Loucy (cell line): ENCODE measurements at regions not wholly inside any gene's neighbourhood (a gene's known extent, or its start where the extent isn't known, plus 50 kb on each side); places are given as distances from the start of the nearest gene placed in this dataset.

ENCODE experiments used
- H2AFZ ChIP-seq: fragments of 200-600 bp; sonication (generic); 2 replicates; pipeline ENCODE4 v1.6.0; 2016; ENCODE audit warnings: antibody characterized with exemption, mild to moderate bottlenecking, low read length, moderate library complexity
- H3F3A ChIP-seq: fragments of 200-600 bp; 2 replicates; pipeline ENCODE4 v1.6.0; 2016; ENCODE audit warnings: antibody characterized with exemption, low read depth, mild to moderate bottlenecking
- H3K27me3 ChIP-seq: fragments of 200-600 bp; sonication (generic); 2 replicates; pipeline ENCODE4 v1.6.1; 2014; ENCODE audit warnings: low read length, mild to moderate bottlenecking; ENCODE audit not compliant: insufficient read depth, poor library complexity, severe bottlenecking
- H3K36me3 ChIP-seq: fragments of 200-600 bp; sonication (generic); 2 replicates; pipeline ENCODE4 v1.6.1; 2016; ENCODE audit warnings: low read length; ENCODE audit not compliant: insufficient read depth
- H3K4me1 ChIP-seq: fragments of 200-600 bp; sonication (generic); 2 replicates; pipeline ENCODE4 v1.5.1; 2014; ENCODE audit warnings: low read length, mild to moderate bottlenecking; ENCODE audit not compliant: insufficient read depth, poor library complexity, severe bottlenecking
- H3K4me2 ChIP-seq: fragments of 200-600 bp; sonication (generic); 2 replicates; pipeline ENCODE4 v1.6.0; 2014; ENCODE audit warnings: antibody characterized with exemption, low read length, low read depth, mild to moderate bottlenecking; ENCODE audit not compliant: poor library complexity, severe bottlenecking
- H3K4me3 ChIP-seq: fragments of 200-600 bp; sonication (generic); 2 replicates; pipeline ENCODE4 v1.5.1; 2014; ENCODE audit warnings: low read length, mild to moderate bottlenecking, mixed read lengths; ENCODE audit not compliant: poor library complexity, severe bottlenecking
- H3K79me2 ChIP-seq: fragments of 200-600 bp; sonication (generic); 2 replicates; pipeline ENCODE4 v1.6.1; 2014; ENCODE audit warnings: low read length; ENCODE audit not compliant: insufficient read depth
- H3K9ac ChIP-seq: fragments of 200-600 bp; sonication (generic); 2 replicates; pipeline ENCODE4 v1.6.0; 2014; ENCODE audit warnings: mild to moderate bottlenecking, low read depth, low read length, moderate library complexity; ENCODE audit not compliant: poor library complexity, severe bottlenecking
- H3K9me2 ChIP-seq: fragments of 200-600 bp; sonication (generic); replicated peaks from 2 replicates; pipeline ENCODE4 v1.6.1; 2016; ENCODE audit warnings: low read depth, low read length, mixed read lengths
- H3K9me3 ChIP-seq: fragments of 200-600 bp; sonication (generic); 2 replicates; pipeline ENCODE4 v1.6.1; 2014; ENCODE audit warnings: mild to moderate bottlenecking, antibody characterized with exemption, low read length, low read depth; ENCODE audit not compliant: insufficient read depth
- H4K20me1 ChIP-seq: fragments of 200-600 bp; sonication (generic); 2 replicates; pipeline ENCODE4 v1.6.0; 2014; ENCODE audit warnings: antibody characterized with exemption, low read length, mild to moderate bottlenecking; ENCODE audit not compliant: insufficient read depth, poor library complexity, severe bottlenecking
- CTCF ChIP-seq: fragments of 200-600 bp; sonication (generic); conservative IDR thresholded peaks from 2 replicates; pipeline ENCODE4 v1.5.1; 2014; ENCODE audit warnings: mild to moderate bottlenecking, antibody characterized with exemption, low read length
- EZH2phosphoT487 ChIP-seq: fragments of 200-600 bp; IDR thresholded peaks from 2 replicates; pipeline ENCODE4 v1.6.1; 2018; ENCODE audit warnings: antibody characterized with exemption, mild to moderate bottlenecking, moderate library complexity, borderline replicate concordance

- no peaks in the 10 kb centered on the region for H3F3A ChIP-seq
- H3K79me2 ChIP-seq = no peaks in the 10 kb centered on the region
- H3K9ac ChIP-seq = no peak overlapping the region
- H2AFZ ChIP-seq = no peak overlapping the region
- H3K9me2 ChIP-seq = no peaks in the 10 kb centered on the region
- H3K4me3 ChIP-seq = peak overlapping the region; percentile 14
- no peaks in the 10 kb centered on the region for H3K27me3 ChIP-seq
- H3K36me3 ChIP-seq = no peaks in the 10 kb centered on the region
- no peaks in the 10 kb centered on the region for H4K20me1 ChIP-seq
- no peaks in the 10 kb centered on the region for H3K9me3 ChIP-seq
- TF ChIP-seq EZH2phosphoT487 (no peak), CTCF (no peak)
- H3K4me2 ChIP-seq = peak overlapping the region; percentile 45
- peaks cover 26% of the 10 kb centered on the region for H3K4me1 ChIP-seq
These were observed 1037.1 kb downstream of the GALC start for GRCh38 chr14:86955771-86956354.

- no peaks in the 10 kb centered on the region for H4K20me1 ChIP-seq
- H3F3A ChIP-seq = no peaks in the 10 kb centered on the region
- H2AFZ ChIP-seq = no peak overlapping the region
- peaks cover 26% of the 10 kb centered on the region for H3K4me1 ChIP-seq
- H3K9me3 ChIP-seq = no peaks in the 10 kb centered on the region
- no peak overlapping the region for H3K4me2 ChIP-seq
- no peaks in the 10 kb centered on the region for H3K9me2 ChIP-seq
- no peaks in the 10 kb centered on the region for H3K79me2 ChIP-seq
- no peak overlapping the region for H3K4me3 ChIP-seq
- no peak overlapping the region for H3K9ac ChIP-seq
- no peaks in the 10 kb centered on the region for H3K27me3 ChIP-seq
- TF ChIP-seq EZH2phosphoT487 = no peak
- no peak for TF ChIP-seq CTCF
- H3K36me3 ChIP-seq = no peaks in the 10 kb centered on the region
These were observed 1038.4 kb downstream of the GALC start for GRCh38 chr14:86954623-86955022.

GRCh38 chr14:86946446-86946845 lies 1046.5 kb downstream of the GALC start:
- no peak for TF ChIP-seq EZH2phosphoT487
- no peak for TF ChIP-seq CTCF
- H3K79me2 ChIP-seq = no peaks in the 10 kb centered on the region

More at GRCh38 chr14:86946446-86946845, 1046.5 kb downstream of the GALC start:
- H3K4me3 ChIP-seq = no peak overlapping the region
- H2AFZ ChIP-seq = no peak overlapping the region
- no peak overlapping the region for H3K4me2 ChIP-seq
- H4K20me1 ChIP-seq = no peaks in the 10 kb centered on the region
- H3F3A ChIP-seq = no peaks in the 10 kb centered on the region
- H3K9ac ChIP-seq = no peak overlapping the region
- peaks cover 7% of the 10 kb centered on the region for H3K4me1 ChIP-seq
- H3K9me2 ChIP-seq = no peaks in the 10 kb centered on the region
- H3K9me3 ChIP-seq = no peaks in the 10 kb centered on the region
- H3K36me3 ChIP-seq = no peaks in the 10 kb centered on the region
- H3K27me3 ChIP-seq = no peaks in the 10 kb centered on the region
